ENCODE measurements at regions not wholly inside any gene's neighbourhood (a gene's known extent, or its start where the extent isn't known, plus 50 kb on each side); places are given as distances from the start of the nearest gene placed in this dataset.
A peak's percentile ranks its signal among the peaks of the same experiment; 100 is the strongest.

GRCh38 chr2:52880872-52881271, 886.7 kb upstream of the CHAC2 start:
- no peak overlapping the region for H3K4me3 Mint-ChIP-seq

GRCh38 chr2:52879561-52879960, 888.0 kb upstream of the CHAC2 start:
- DNase-seq = no peak

More at GRCh38 chr2:52880872-52881271, 886.7 kb upstream of the CHAC2 start:
- no peaks in the 10 kb centered on the region for H3K9me3 Mint-ChIP-seq
- H3K27ac Mint-ChIP-seq = no peak overlapping the region
- H3K4me1 Mint-ChIP-seq = no peaks in the 10 kb centered on the region
- no peak for DNase-seq
- no peaks in the 10 kb centered on the region for H3K36me3 Mint-ChIP-seq (ENCODE audit: low read depth)
- peaks cover 3% of the 10 kb centered on the region for H3K27me3 Mint-ChIP-seq (ENCODE audit: low read depth, poor library complexity)
- no peak for TF ChIP-seq CTCF (IDR thresholded peaks at IDR 0.05)

GRCh38 chr2:52877703-52878102, 889.9 kb upstream of the CHAC2 start:
- Mint-ChIP-seq H3K4me1 (no peaks in the 10 kb centered on the region), H3K9me3 (no peaks in the 10 kb centered on the region), H3K27ac (no peak overlapping the region), H3K36me3 (ENCODE audit: low read depth) (no peaks in the 10 kb centered on the region), H3K27me3 (ENCODE audit: low read depth, poor library complexity) (peaks cover 3% of the 10 kb centered on the region), H3K4me3 (no peak overlapping the region)
- no peak for TF ChIP-seq CTCF (IDR thresholded peaks at IDR 0.05)
- no peak for DNase-seq

More at GRCh38 chr2:52879561-52879960, 888.0 kb upstream of the CHAC2 start:
- no peaks in the 10 kb centered on the region for H3K4me1 Mint-ChIP-seq
- no peak for TF ChIP-seq CTCF (IDR thresholded peaks at IDR 0.05)
- no peak overlapping the region for H3K27ac Mint-ChIP-seq
- H3K9me3 Mint-ChIP-seq = no peaks in the 10 kb centered on the region
- H3K36me3 Mint-ChIP-seq (ENCODE audit: low read depth) = no peaks in the 10 kb centered on the region
- no peak overlapping the region for H3K4me3 Mint-ChIP-seq
- peaks cover 3% of the 10 kb centered on the region for H3K27me3 Mint-ChIP-seq (ENCODE audit: low read depth, poor library complexity)

GRCh38 chr2:52874466-52875106, 893.0 kb upstream of the CHAC2 start:
- TF ChIP-seq CTCF (IDR thresholded peaks at IDR 0.05) = no peak
- no peak for DNase-seq
- Mint-ChIP-seq H3K27me3 (ENCODE audit: low read depth, poor library complexity) (peaks cover 7% of the 10 kb centered on the region), H3K36me3 (ENCODE audit: low read depth) (no peaks in the 10 kb centered on the region), H3K9me3 (no peaks in the 10 kb centered on the region), H3K4me3 (no peak overlapping the region), H3K27ac (no peak overlapping the region), H3K4me1 (no peaks in the 10 kb centered on the region)

GRCh38 chr2:52862801-52863200, 904.8 kb upstream of the CHAC2 start:
- TF ChIP-seq CTCF (IDR thresholded peaks at IDR 0.05) = no peak
- peaks cover 21% of the 10 kb centered on the region for H3K4me1 Mint-ChIP-seq
- H3K4me3 Mint-ChIP-seq = no peak overlapping the region
- no peak for DNase-seq
- no peaks in the 10 kb centered on the region for H3K27me3 Mint-ChIP-seq (ENCODE audit: low read depth, poor library complexity)
- no peaks in the 10 kb centered on the region for H3K36me3 Mint-ChIP-seq (ENCODE audit: low read depth)
- H3K27ac Mint-ChIP-seq = no peak overlapping the region
- no peaks in the 10 kb centered on the region for H3K9me3 Mint-ChIP-seq

GRCh38 chr2:52861596-52861995, 906.0 kb upstream of the CHAC2 start:
- DNase-seq = peak; percentile 12
- no peaks in the 10 kb centered on the region for H3K36me3 Mint-ChIP-seq (ENCODE audit: low read depth)
- peak overlapping the region; percentile 76 for H3K27ac Mint-ChIP-seq
- H3K9me3 Mint-ChIP-seq = no peaks in the 10 kb centered on the region
- peaks cover 21% of the 10 kb centered on the region for H3K4me1 Mint-ChIP-seq
- H3K27me3 Mint-ChIP-seq (ENCODE audit: low read depth, poor library complexity) = no peaks in the 10 kb centered on the region
- H3K4me3 Mint-ChIP-seq = no peak overlapping the region
- no peak for TF ChIP-seq CTCF (IDR thresholded peaks at IDR 0.05)
